HepG2 (cell line): ENCODE measurements at regions not wholly inside any gene's neighbourhood (a gene's known extent, or its start where the extent isn't known, plus 50 kb on each side); places are given as distances from the start of the nearest gene placed in this dataset.

Source experiments
- REPIN1 ChIP-seq: sonication (generic); formaldehyde crosslinking; IDR thresholded peaks from 2 replicates; pipeline ENCODE4 v1.8.0; 2022; ENCODE audit warnings: missing genetic modification reagents, low read depth, mild to moderate bottlenecking, borderline replicate concordance
- TF ChIP-seq, protein P1 (sequence below): sonication (generic); formaldehyde crosslinking; IDR thresholded peaks from 2 replicates; pipeline ENCODE4 v1.5.1; 2020; ENCODE audit warnings: missing genetic modification reagents, mild to moderate bottlenecking, borderline replicate concordance
- TF ChIP-seq, protein P2 (sequence below): sonication (generic); formaldehyde crosslinking; IDR thresholded peaks from 2 replicates; pipeline ENCODE4 v1.4.0; 2020; ENCODE audit warnings: mild to moderate bottlenecking, missing genetic modification reagents, borderline replicate concordance

DNA sequence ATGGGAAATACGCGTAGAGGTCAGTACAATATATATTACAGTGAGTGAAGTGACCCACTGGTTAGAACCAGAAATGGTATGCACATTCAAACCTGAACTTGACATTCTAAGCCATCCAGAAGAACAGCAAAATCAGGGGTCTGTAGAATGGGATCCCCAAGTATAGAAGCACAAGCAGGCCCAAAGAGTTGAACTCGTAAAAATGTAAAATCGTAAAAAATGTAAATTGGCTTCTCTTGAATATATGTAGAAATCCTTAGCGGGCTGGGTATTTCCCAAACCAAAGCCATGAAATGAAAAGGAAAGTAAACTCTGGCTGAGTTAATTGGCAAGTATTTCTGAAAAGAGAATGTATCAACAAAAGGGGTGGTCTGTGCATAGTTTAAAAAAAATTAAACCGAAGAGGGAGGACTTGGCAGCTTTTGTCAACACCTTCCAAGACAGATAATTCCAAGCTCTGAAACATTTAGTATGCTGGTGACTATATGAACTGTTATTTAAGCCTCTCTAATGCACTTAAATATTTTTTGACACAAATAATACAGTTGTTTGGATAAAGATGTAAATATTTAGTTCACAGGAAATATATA lies 1505.6 kb upstream of the FLRT2 start (continued):
- TF ChIP-seq, protein P1, sequence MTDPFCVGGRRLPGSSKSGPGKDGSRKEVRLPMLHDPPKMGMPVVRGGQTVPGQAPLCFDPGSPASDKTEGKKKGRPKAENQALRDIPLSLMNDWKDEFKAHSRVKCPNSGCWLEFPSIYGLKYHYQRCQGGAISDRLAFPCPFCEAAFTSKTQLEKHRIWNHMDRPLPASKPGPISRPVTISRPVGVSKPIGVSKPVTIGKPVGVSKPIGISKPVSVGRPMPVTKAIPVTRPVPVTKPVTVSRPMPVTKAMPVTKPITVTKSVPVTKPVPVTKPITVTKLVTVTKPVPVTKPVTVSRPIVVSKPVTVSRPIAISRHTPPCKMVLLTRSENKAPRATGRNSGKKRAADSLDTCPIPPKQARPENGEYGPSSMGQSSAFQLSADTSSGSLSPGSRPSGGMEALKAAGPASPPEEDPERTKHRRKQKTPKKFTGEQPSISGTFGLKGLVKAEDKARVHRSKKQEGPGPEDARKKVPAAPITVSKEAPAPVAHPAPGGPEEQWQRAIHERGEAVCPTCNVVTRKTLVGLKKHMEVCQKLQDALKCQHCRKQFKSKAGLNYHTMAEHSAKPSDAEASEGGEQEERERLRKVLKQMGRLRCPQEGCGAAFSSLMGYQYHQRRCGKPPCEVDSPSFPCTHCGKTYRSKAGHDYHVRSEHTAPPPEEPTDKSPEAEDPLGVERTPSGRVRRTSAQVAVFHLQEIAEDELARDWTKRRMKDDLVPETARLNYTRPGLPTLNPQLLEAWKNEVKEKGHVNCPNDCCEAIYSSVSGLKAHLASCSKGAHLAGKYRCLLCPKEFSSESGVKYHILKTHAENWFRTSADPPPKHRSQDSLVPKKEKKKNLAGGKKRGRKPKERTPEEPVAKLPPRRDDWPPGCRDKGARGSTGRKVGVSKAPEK (CRISPR knock-in tag) = no peak
- TF ChIP-seq, protein P2, sequence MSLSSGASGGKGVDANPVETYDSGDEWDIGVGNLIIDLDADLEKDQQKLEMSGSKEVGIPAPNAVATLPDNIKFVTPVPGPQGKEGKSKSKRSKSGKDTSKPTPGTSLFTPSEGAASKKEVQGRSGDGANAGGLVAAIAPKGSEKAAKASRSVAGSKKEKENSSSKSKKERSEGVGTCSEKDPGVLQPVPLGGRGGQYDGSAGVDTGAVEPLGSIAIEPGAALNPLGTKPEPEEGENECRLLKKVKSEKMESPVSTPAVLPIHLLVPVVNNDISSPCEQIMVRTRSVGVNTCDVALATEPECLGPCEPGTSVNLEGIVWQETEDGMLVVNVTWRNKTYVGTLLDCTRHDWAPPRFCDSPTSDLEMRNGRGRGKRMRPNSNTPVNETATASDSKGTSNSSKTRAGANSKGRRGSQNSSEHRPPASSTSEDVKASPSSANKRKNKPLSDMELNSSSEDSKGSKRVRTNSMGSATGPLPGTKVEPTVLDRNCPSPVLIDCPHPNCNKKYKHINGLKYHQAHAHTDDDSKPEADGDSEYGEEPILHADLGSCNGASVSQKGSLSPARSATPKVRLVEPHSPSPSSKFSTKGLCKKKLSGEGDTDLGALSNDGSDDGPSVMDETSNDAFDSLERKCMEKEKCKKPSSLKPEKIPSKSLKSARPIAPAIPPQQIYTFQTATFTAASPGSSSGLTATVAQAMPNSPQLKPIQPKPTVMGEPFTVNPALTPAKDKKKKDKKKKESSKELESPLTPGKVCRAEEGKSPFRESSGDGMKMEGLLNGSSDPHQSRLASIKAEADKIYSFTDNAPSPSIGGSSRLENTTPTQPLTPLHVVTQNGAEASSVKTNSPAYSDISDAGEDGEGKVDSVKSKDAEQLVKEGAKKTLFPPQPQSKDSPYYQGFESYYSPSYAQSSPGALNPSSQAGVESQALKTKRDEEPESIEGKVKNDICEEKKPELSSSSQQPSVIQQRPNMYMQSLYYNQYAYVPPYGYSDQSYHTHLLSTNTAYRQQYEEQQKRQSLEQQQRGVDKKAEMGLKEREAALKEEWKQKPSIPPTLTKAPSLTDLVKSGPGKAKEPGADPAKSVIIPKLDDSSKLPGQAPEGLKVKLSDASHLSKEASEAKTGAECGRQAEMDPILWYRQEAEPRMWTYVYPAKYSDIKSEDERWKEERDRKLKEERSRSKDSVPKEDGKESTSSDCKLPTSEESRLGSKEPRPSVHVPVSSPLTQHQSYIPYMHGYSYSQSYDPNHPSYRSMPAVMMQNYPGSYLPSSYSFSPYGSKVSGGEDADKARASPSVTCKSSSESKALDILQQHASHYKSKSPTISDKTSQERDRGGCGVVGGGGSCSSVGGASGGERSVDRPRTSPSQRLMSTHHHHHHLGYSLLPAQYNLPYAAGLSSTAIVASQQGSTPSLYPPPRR = no peak
- no peak for TF ChIP-seq REPIN1 (CRISPR knock-in tag)
